ENCODE measurements at regions not wholly inside any gene's neighbourhood (a gene's known extent, or its start where the extent isn't known, plus 50 kb on each side); places are given as distances from the start of the nearest gene placed in this dataset.

- H3K9ac ChIP-seq (ENCODE audit: low read length): no peak overlapping the region
- H3K79me2 ChIP-seq (replicated peaks; ENCODE audit: insufficient read depth, low read length): no peaks in the 10 kb centered on the region
- H3F3A ChIP-seq (ENCODE audit: insufficient read depth, low read length, poor library complexity, severe bottlenecking): no peaks in the 10 kb centered on the region
- no peaks in the 10 kb centered on the region for H4K20me1 ChIP-seq (ENCODE audit: insufficient read depth)
- no peak for TF ChIP-seq POLR2AphosphoS5 (IDR thresholded peaks at IDR 0.05)
- no peak for TF ChIP-seq TAF1 (IDR thresholded peaks at IDR 0.05; ENCODE audit: low read depth)
- TF ChIP-seq EP300 (conservative IDR thresholded peaks at IDR 0.05; ENCODE audit: poor library complexity, severe bottlenecking): no peak
- no peak for TF ChIP-seq CTCF (IDR thresholded peaks at IDR 0.05; ENCODE audit: poor library complexity, severe bottlenecking)
- no peak for TF ChIP-seq EZH2 (IDR thresholded peaks at IDR 0.05; ENCODE audit: borderline replicate concordance, insufficient read depth, low read length, poor library complexity, severe bottlenecking)
- TF ChIP-seq MXI1 (conservative IDR thresholded peaks at IDR 0.05; ENCODE audit: poor library complexity, severe bottlenecking): no peak
- no peak for TF ChIP-seq RAD21 (conservative IDR thresholded peaks at IDR 0.05)
- no peak for TF ChIP-seq REST (IDR thresholded peaks at IDR 0.05; ENCODE audit: borderline replicate concordance)
- TF ChIP-seq SMC3 (conservative IDR thresholded peaks at IDR 0.05; ENCODE audit: poor library complexity): no peak
- no peak overlapping the region for H3K27ac ChIP-seq (ENCODE audit: low read length)
- H3K4me3 ChIP-seq (ENCODE audit: low read length): no peak overlapping the region
- no peaks in the 10 kb centered on the region for H3K27me3 ChIP-seq (ENCODE audit: insufficient read depth, low read depth, low read length)
- no peaks in the 10 kb centered on the region for H3K9me3 ChIP-seq (ENCODE audit: low read length)
- H3K9me2 ChIP-seq (ENCODE audit: insufficient read depth, low read length): no peaks in the 10 kb centered on the region
- H2AFZ ChIP-seq (ENCODE audit: low read depth, low read length): no peak overlapping the region
- no peaks in the 10 kb centered on the region for H3K36me3 ChIP-seq (ENCODE audit: insufficient read depth, low read length)
- no peak overlapping the region for H3K4me2 ChIP-seq (ENCODE audit: low read length)
Measured at GRCh38 chr14:101439023-101439422, 122.3 kb upstream of the DIO3 start.

GRCh38 chr14:101440496-101440895, 120.8 kb upstream of the DIO3 start:
- Histone ChIP-seq H3F3A (ENCODE audit: insufficient read depth, low read length, poor library complexity, severe bottlenecking) (no peaks in the 10 kb centered on the region), H3K9ac (ENCODE audit: low read length) (no peak overlapping the region), H4K20me1 (ENCODE audit: insufficient read depth) (no peaks in the 10 kb centered on the region), H2AFZ (ENCODE audit: low read depth, low read length) (no peak overlapping the region), H3K27me3 (ENCODE audit: insufficient read depth, low read depth, low read length) (no peaks in the 10 kb centered on the region), H3K9me2 (ENCODE audit: insufficient read depth, low read length) (no peaks in the 10 kb centered on the region), H3K9me3 (ENCODE audit: low read length) (no peaks in the 10 kb centered on the region), H3K4me3 (ENCODE audit: low read length) (no peak overlapping the region), H3K27ac (ENCODE audit: low read length) (no peak overlapping the region), H3K4me2 (ENCODE audit: low read length) (no peak overlapping the region), H3K79me2 (replicated peaks; ENCODE audit: insufficient read depth, low read length) (no peaks in the 10 kb centered on the region), H3K36me3 (ENCODE audit: insufficient read depth, low read length) (no peaks in the 10 kb centered on the region)
- TF ChIP-seq POLR2AphosphoS5 (IDR thresholded peaks at IDR 0.05) (no peak), TAF1 (IDR thresholded peaks at IDR 0.05; ENCODE audit: low read depth) (no peak), CTCF (IDR thresholded peaks at IDR 0.05; ENCODE audit: poor library complexity, severe bottlenecking) (no peak), MXI1 (conservative IDR thresholded peaks at IDR 0.05; ENCODE audit: poor library complexity, severe bottlenecking) (no peak), REST (IDR thresholded peaks at IDR 0.05; ENCODE audit: borderline replicate concordance) (no peak), SMC3 (conservative IDR thresholded peaks at IDR 0.05; ENCODE audit: poor library complexity) (no peak), RAD21 (conservative IDR thresholded peaks at IDR 0.05) (no peak), EP300 (conservative IDR thresholded peaks at IDR 0.05; ENCODE audit: poor library complexity, severe bottlenecking) (no peak), EZH2 (IDR thresholded peaks at IDR 0.05; ENCODE audit: borderline replicate concordance, insufficient read depth, low read length, poor library complexity, severe bottlenecking) (no peak)

Data from neural cell (in vitro differentiated cells).